ENCODE measurements at regions not wholly inside any gene's neighbourhood (a gene's known extent, or its start where the extent isn't known, plus 50 kb on each side); places are given as distances from the start of the nearest gene placed in this dataset.

- Histone ChIP-seq H3K36me3 (no peaks in the 10 kb centered on the region), H3K9me3 (ENCODE audit: severe bottlenecking) (peaks cover 2% of the 10 kb centered on the region), H3K27ac (no peak overlapping the region), H3K4me3 (ENCODE audit: low read depth, low read length) (no peak overlapping the region), H3K27me3 (ENCODE audit: insufficient read depth, low read depth, severe bottlenecking) (peaks cover 22% of the 10 kb centered on the region)
- no peak for TF ChIP-seq CTCF (IDR thresholded peaks at IDR 0.05; ENCODE audit: low read depth, low read length)
- no peak for DNase-seq
Measured at GRCh38 chr4:8672486-8672885, 79.9 kb downstream of the CPZ start.

- peaks cover 22% of the 10 kb centered on the region for H3K27me3 ChIP-seq (ENCODE audit: insufficient read depth, low read depth, severe bottlenecking)
Measured at GRCh38 chr4:8671712-8672290, 79.2 kb downstream of the CPZ start.

More at GRCh38 chr4:8671712-8672290, 79.2 kb downstream of the CPZ start:
- H3K27ac ChIP-seq, result no peak overlapping the region
- no peak overlapping the region for H3K4me3 ChIP-seq (ENCODE audit: low read depth, low read length)
- no peak for TF ChIP-seq CTCF (IDR thresholded peaks at IDR 0.05; ENCODE audit: low read depth, low read length)
- H3K9me3 ChIP-seq (ENCODE audit: severe bottlenecking), result peaks cover 2% of the 10 kb centered on the region
- no peak for DNase-seq
- no peaks in the 10 kb centered on the region for H3K36me3 ChIP-seq

Data from WERI-Rb-1 (cell line).